GM18907 (cell line): ENCODE measurements at regions not wholly inside any gene's neighbourhood (a gene's known extent, or its start where the extent isn't known, plus 50 kb on each side); places are given as distances from the start of the nearest gene placed in this dataset.

Source experiments
- ATAC-seq: cut with Tn5 transposase; IDR thresholded peaks from one replicate; pipeline ENCODE4 v1.9.1; 2021; ENCODE audit warnings: mild to moderate bottlenecking, moderate library complexity; ENCODE audit not compliant: unreplicated experiment

DNA sequence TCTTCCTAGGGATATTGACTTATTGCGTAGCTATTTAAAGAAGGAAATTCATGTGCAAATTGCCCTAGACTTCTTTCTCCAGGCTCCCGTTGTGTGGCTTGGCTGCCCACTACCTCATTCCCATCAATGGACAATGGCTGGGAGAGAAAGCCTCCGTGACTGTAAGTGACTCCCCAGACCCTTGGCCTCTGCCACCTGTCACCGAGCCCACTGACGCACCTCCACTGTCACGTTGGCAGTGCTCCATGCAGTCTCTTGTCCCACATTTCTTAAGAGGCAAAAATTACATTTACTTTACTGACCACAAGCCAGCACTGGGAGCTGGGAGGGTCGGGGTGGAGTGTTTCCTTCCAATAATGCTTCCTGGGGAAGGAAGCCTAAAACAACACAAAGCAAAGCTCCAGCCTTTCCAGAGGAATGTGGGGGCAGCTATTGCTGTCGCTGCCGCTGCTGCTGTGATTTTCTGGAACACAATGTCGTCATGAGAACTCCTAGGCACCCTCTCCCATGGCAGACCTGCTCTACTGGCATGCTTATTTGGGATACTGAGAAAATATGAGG, 89.7 kb upstream of the STEAP1B start:
- no peak for ATAC-seq

GRCh38 chr7:22588351-22588750, 88.4 kb upstream of the STEAP1B start:
- no peak for ATAC-seq

DNA sequence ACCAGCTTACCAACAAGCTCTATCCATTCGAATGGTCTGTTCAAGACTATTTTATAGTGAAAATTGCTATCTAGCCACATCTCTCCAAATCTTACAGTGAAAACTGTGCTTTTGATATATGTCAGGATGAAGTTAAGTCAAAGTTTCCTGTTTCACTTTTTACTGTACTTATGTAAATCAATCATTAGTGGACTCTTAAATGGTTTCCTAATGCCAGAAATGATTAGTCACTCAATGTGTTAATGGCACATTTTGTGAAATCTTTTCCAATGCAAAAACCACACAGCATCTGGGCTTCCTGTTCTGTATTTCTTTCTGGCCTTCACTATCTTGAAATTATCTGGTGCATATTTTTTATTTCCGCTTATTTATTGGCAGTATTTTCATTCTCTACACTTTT, 87.3 kb upstream of the STEAP1B start:
- no peak for ATAC-seq

DNA sequence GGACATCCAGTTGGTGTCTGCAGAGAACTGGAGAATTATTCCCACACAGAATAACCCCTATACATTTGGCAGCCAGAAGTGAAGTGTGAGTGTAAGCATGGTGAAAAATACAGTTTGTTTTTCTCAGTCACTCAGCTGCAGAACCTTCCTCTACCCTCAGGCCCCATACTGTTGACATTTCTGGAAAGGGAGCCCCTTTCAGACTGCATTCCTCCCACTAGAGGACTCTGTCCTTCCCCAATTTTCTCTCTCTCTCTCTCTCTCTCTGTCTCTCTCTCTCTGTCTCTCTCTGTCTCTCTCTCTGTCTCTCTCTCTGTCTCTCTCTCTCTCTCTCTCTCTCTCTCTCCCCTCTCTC, 86.8 kb upstream of the STEAP1B start:
- no peak for ATAC-seq

DNA sequence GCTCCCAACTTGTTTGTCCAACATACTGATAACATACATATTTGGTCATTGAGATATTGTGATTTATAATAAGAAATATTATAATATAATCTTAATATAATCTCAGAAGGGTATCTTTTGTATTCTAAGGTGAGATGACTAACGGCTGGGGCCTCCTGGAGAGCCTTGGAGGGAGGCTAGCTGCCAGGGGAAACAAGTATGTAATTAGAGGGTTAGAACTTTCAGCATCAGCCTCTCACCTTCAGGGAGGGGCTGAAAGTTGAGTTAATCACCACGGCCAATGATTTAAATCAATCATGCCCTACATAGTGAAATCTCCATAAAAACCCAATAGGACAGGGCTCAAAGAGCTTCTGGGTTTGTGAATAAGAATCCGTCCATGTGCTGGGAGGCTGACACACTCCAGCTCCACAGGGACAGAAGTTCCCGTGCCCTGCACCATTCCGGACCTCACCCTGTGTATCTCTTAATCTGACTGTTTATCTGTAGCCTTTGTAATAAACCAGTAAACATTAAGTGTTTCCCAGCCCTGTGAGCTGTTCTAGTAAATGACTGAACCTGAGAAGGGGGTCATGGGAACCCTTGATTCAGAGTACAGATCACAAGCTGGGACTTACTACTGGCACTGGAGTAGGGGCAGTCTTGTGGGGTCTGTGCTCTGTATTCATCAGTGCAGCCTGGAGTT, 86.3 kb upstream of the STEAP1B start:
- ATAC-seq = no peak

- no peak for ATAC-seq
Measured at GRCh38 chr7:22584179-22584578, 84.2 kb upstream of the STEAP1B start.

GRCh38 chr7:22582863-22583622, 83.1 kb upstream of the STEAP1B start:
- ATAC-seq = no peak

DNA sequence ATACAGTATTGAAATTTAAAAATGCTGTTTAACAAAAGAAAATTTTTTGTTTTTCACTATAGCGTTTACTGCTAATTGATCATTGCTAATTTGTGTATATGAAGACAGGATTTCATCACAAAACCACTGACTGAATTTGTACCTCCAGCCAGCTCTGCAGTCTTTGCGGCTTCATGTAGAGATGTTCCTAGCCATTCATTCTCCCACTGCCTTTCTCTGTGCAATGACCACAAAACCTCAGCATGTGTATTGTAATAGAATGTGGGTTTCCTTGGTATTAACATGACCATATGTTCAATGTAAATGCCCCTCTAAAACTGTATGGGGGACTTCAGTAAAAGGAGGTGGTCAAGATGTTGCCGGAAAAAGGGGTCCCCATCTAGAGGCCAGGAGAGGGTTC, 81.1 kb upstream of the STEAP1B start:
- ATAC-seq = no peak

DNA sequence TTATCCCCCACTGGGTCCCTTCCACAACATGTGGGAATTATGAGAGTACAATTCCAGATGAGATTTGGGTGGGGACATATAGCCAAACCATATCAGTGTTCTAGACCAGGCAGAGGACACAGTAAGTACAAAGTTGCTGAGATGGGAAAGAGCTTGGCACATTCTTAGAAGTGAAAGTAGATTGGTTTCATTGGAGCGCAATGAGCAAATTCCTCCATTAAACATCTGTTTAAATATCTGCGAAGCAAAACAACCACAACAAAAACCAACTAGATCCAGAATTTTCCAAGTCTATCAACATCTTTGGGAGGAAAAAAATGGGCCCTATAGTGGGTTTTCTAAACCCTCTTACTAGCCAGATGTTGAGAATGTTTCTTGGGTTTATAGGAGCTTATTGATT, 80.0 kb upstream of the STEAP1B start:
- ATAC-seq = no peak

DNA sequence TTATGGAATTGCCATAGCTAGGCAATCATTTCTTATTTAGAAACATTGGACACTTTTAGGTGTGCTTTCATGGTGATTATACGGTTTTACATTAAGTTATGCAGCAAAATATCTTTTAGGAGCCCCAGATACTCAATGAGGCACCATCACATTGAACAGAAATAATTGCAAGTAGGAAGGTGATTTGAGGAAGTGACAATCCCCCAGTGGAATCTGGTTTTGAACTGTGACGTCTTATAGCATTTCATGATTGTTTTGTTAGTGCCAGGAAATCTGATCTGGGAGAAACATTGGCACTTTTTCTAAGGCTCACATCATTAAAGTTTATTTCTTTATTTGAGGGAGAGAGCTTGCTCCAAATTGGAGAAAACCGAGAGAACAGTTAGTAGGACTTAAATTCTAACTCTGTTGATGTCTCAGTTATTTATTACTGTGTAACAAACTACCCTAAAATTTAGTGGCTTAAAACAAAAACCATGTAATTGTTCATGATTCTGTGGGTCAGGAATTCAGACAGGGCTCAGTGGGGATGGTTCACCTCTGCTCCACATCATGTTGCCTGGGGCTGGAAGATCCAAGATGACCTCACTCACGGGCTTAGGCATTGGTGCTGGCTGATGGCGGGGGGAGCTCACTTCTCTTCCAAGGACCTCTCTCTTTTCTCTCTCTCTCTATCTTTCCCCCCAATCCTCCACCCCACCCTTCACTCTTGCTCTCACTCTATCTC, 78.2 kb upstream of the STEAP1B start:
- no peak for ATAC-seq

GRCh38 chr7:22577470-22578001, 77.5 kb upstream of the STEAP1B start:
- no peak for ATAC-seq

- no peak for ATAC-seq
Measured at GRCh38 chr7:22576612-22577469, 76.9 kb upstream of the STEAP1B start.

DNA sequence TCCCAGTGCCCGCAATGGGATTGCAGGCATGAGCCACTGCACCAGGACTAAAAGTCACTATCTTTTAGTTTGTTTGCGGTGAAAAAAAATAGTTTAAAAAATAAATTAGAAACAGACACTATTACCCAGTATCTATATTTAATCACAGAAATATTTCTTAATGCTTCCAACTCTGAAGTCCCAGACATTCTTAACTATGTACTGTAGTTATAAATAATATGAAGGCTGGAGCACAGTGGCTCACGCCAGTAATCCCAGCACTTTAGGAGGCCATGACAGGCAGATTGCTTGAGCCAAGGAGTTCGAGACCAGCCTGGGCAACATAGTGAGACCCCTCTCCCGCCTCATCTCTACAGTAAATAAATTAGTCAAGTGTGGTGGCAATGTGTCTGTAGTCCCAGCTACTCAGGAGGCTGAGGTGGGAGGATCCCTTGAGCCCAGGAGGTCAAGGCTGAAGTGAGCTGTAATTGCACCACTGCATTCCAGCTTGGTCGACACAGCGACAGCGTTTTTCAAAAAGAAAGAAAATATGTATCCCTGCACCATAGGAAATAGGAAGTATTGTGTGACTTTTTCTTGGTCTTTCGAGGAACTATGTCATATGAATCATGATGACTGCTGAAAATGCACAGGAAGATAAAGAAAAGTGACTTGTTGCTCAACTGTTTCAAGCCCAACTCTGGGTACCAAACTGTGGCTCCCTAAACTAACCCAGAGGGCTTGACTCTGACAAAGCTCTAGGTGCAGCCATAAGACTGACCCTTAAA, 74.9 kb upstream of the STEAP1B start:
- no peak for ATAC-seq

DNA sequence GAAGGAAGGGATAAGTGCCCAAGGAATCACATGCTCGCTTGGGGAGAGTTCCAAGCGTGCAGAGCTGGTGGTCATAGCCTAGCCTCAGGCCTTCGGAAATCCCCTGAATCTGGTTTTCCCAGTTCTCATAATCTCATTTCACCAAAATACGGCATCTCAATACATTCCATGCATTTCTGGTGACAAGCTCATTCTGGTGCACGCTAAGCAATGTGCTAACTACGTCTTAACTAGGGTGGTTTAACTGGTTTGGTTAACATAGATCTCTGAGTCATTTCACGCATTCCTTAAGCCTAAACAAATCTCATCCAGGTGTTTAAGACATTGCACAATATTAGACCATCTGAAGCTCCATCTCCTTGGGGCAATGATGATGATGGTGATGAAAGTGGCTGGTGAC, 72.9 kb upstream of the STEAP1B start:
- ATAC-seq = no peak

GRCh38 chr7:22572292-22572691, 72.3 kb upstream of the STEAP1B start:
- no peak for ATAC-seq

GRCh38 chr7:22571766-22572165, 71.8 kb upstream of the STEAP1B start:
- ATAC-seq = no peak

DNA sequence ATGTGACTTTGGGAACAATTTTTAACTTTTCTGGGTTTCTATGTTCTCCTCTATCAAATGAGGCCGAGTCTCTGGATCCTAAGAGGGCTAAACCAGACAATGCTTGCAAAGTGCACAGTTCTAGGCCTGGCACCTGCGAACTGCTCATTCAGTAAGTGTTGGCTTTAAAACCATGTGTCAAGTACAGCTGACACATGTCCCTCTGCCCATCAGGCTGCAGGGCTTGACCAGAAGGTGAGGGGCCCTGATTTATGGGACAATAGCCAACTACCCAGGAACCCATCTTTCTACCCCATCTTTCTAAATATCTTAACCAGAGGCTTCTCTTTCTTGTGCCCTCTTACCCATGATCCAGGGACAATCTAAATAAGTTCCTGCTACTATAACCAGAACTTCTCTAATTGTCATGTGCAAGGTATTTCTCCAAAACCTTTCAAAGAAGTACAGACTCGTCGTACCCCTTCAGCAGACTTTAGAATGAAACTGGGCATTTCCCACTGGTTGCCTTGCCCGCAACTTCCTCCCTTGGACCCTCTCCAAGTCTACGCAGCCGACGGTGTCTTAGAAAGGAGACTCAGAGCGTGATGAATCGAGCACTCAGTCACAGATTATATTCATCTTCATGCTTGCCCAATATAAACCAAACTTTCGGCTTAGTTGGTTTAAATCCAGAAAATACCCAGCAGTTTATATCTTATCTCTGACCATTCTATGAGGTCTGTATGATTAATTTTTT, 69.8 kb upstream of the STEAP1B start:
- ATAC-seq = no peak

GRCh38 chr7:22566592-22566991, 66.6 kb upstream of the STEAP1B start:
- ATAC-seq = no peak

DNA sequence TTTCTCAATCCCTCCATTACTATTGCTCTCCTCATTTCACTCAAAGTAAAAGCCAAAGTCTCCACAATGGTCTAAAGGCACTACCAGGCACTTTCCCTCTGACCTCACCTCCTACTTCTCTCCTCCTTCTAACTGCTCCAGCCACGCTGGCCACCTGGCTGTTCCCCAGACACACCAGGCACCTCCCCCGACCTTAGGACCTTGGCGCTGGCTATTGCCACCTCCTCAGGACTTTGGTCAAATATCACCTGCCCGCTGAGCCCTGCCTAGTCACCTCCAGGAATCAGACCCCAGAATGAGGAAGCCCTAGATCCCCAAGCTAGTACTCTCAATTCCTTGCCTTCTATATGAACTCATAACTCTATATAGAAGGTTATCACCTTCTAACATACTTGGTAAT, 66.2 kb upstream of the STEAP1B start:
- no peak for ATAC-seq
